ENCODE measurements at regions not wholly inside any gene's neighbourhood (a gene's known extent, or its start where the extent isn't known, plus 50 kb on each side); places are given as distances from the start of the nearest gene placed in this dataset.

GRCh38 chr10:4215485-4215884 is 430.5 kb upstream of the KLF6 start:
- Mint-ChIP-seq H3K9me3 (no peaks in the 10 kb centered on the region), H3K4me3 (no peak overlapping the region), H3K27ac (no peak overlapping the region), H3K36me3 (ENCODE audit: low read depth) (no peaks in the 10 kb centered on the region), H3K27me3 (ENCODE audit: low read depth) (peaks cover 30% of the 10 kb centered on the region), H3K4me1 (ENCODE audit: low read depth) (no peaks in the 10 kb centered on the region)
- DNase-seq (ENCODE audit: low spot score), result no peak

GRCh38 chr10:4214908-4215307 is 429.9 kb upstream of the KLF6 start:
- Mint-ChIP-seq H3K4me1 (ENCODE audit: low read depth) (no peaks in the 10 kb centered on the region), H3K27ac (no peak overlapping the region), H3K9me3 (no peaks in the 10 kb centered on the region), H3K36me3 (ENCODE audit: low read depth) (no peaks in the 10 kb centered on the region), H3K4me3 (no peak overlapping the region), H3K27me3 (ENCODE audit: low read depth) (peaks cover 34% of the 10 kb centered on the region)
- no peak for DNase-seq (ENCODE audit: low spot score)

- Mint-ChIP-seq H3K36me3 (ENCODE audit: low read depth) (no peaks in the 10 kb centered on the region), H3K27ac (no peak overlapping the region), H3K27me3 (ENCODE audit: low read depth) (peaks cover 33% of the 10 kb centered on the region), H3K4me1 (ENCODE audit: low read depth) (no peaks in the 10 kb centered on the region), H3K4me3 (no peak overlapping the region), H3K9me3 (no peaks in the 10 kb centered on the region)
- DNase-seq (ENCODE audit: low spot score), result no peak
Measured at GRCh38 chr10:4213441-4213840, 428.4 kb upstream of the KLF6 start.

GRCh38 chr10:4212111-4212630 is 427.2 kb upstream of the KLF6 start:
- Mint-ChIP-seq H3K36me3 (ENCODE audit: low read depth) (no peaks in the 10 kb centered on the region), H3K27ac (no peak overlapping the region), H3K4me1 (ENCODE audit: low read depth) (no peaks in the 10 kb centered on the region), H3K27me3 (ENCODE audit: low read depth) (peaks cover 35% of the 10 kb centered on the region), H3K4me3 (no peak overlapping the region), H3K9me3 (no peaks in the 10 kb centered on the region)
- DNase-seq (ENCODE audit: low spot score), result no peak

GRCh38 chr10:4208499-4208898 is 423.5 kb upstream of the KLF6 start:
- H3K27me3 Mint-ChIP-seq (ENCODE audit: low read depth), result peaks cover 27% of the 10 kb centered on the region
- H3K36me3 Mint-ChIP-seq (ENCODE audit: low read depth), result no peaks in the 10 kb centered on the region
- H3K27ac Mint-ChIP-seq, result no peak overlapping the region
- no peak overlapping the region for H3K4me3 Mint-ChIP-seq
- DNase-seq (ENCODE audit: low spot score), result no peak
- H3K9me3 Mint-ChIP-seq, result no peaks in the 10 kb centered on the region
- no peaks in the 10 kb centered on the region for H3K4me1 Mint-ChIP-seq (ENCODE audit: low read depth)

GRCh38 chr10:4205113-4205512 is 420.1 kb upstream of the KLF6 start:
- Mint-ChIP-seq H3K36me3 (ENCODE audit: low read depth) (no peaks in the 10 kb centered on the region), H3K27ac (no peak overlapping the region), H3K9me3 (no peaks in the 10 kb centered on the region), H3K27me3 (ENCODE audit: low read depth) (peaks cover 24% of the 10 kb centered on the region), H3K4me3 (no peak overlapping the region), H3K4me1 (ENCODE audit: low read depth) (no peaks in the 10 kb centered on the region)
- DNase-seq (ENCODE audit: low spot score), result no peak

GRCh38 chr10:4202938-4203337 is 417.9 kb upstream of the KLF6 start:
- Mint-ChIP-seq H3K27ac (no peak overlapping the region), H3K4me1 (ENCODE audit: low read depth) (no peaks in the 10 kb centered on the region), H3K27me3 (ENCODE audit: low read depth) (peaks cover 15% of the 10 kb centered on the region), H3K4me3 (no peak overlapping the region), H3K36me3 (ENCODE audit: low read depth) (no peaks in the 10 kb centered on the region), H3K9me3 (no peaks in the 10 kb centered on the region)
- no peak for DNase-seq (ENCODE audit: low spot score)

GRCh38 chr10:4201866-4202825 is 417.1 kb upstream of the KLF6 start:
- Mint-ChIP-seq H3K27me3 (ENCODE audit: low read depth) (peaks cover 19% of the 10 kb centered on the region), H3K4me3 (no peak overlapping the region), H3K9me3 (no peaks in the 10 kb centered on the region), H3K27ac (no peak overlapping the region), H3K4me1 (ENCODE audit: low read depth) (no peaks in the 10 kb centered on the region), H3K36me3 (ENCODE audit: low read depth) (no peaks in the 10 kb centered on the region)
- DNase-seq (ENCODE audit: low spot score), result no peak

GRCh38 chr10:4199196-4199595 is 414.2 kb upstream of the KLF6 start:
- DNase-seq (ENCODE audit: low spot score), result no peak
- no peaks in the 10 kb centered on the region for H3K9me3 Mint-ChIP-seq
- H3K27me3 Mint-ChIP-seq (ENCODE audit: low read depth), result peaks cover 15% of the 10 kb centered on the region
- no peak overlapping the region for H3K4me3 Mint-ChIP-seq
- H3K4me1 Mint-ChIP-seq (ENCODE audit: low read depth), result no peaks in the 10 kb centered on the region
- H3K36me3 Mint-ChIP-seq (ENCODE audit: low read depth), result no peaks in the 10 kb centered on the region
- H3K27ac Mint-ChIP-seq, result no peak overlapping the region

- no peaks in the 10 kb centered on the region for H3K9me3 Mint-ChIP-seq
- peaks cover 15% of the 10 kb centered on the region for H3K27me3 Mint-ChIP-seq (ENCODE audit: low read depth)
- H3K4me3 Mint-ChIP-seq, result no peak overlapping the region
- DNase-seq (ENCODE audit: low spot score), result no peak
- H3K27ac Mint-ChIP-seq, result no peak overlapping the region
- no peaks in the 10 kb centered on the region for H3K36me3 Mint-ChIP-seq (ENCODE audit: low read depth)
- no peaks in the 10 kb centered on the region for H3K4me1 Mint-ChIP-seq (ENCODE audit: low read depth)
Measured at GRCh38 chr10:4198216-4198615, 413.2 kb upstream of the KLF6 start.

GRCh38 chr10:4197676-4198075 is 412.7 kb upstream of the KLF6 start:
- no peaks in the 10 kb centered on the region for H3K9me3 Mint-ChIP-seq
- no peaks in the 10 kb centered on the region for H3K4me1 Mint-ChIP-seq (ENCODE audit: low read depth)

GRCh38 chr10:4196771-4197390 is 411.9 kb upstream of the KLF6 start:
- no peak overlapping the region for H3K4me3 Mint-ChIP-seq
- H3K36me3 Mint-ChIP-seq (ENCODE audit: low read depth), result no peaks in the 10 kb centered on the region
- no peaks in the 10 kb centered on the region for H3K4me1 Mint-ChIP-seq (ENCODE audit: low read depth)
- peaks cover 15% of the 10 kb centered on the region for H3K27me3 Mint-ChIP-seq (ENCODE audit: low read depth)
- DNase-seq (ENCODE audit: low spot score), result no peak
- no peaks in the 10 kb centered on the region for H3K9me3 Mint-ChIP-seq
- H3K27ac Mint-ChIP-seq, result no peak overlapping the region

More at GRCh38 chr10:4197676-4198075, 412.7 kb upstream of the KLF6 start:
- Mint-ChIP-seq H3K27me3 (ENCODE audit: low read depth) (peaks cover 15% of the 10 kb centered on the region), H3K36me3 (ENCODE audit: low read depth) (no peaks in the 10 kb centered on the region), H3K4me3 (no peak overlapping the region), H3K27ac (no peak overlapping the region)
- no peak for DNase-seq (ENCODE audit: low spot score)

GRCh38 chr10:4196183-4196582 is 411.2 kb upstream of the KLF6 start:
- DNase-seq (ENCODE audit: low spot score), result no peak
- H3K4me1 Mint-ChIP-seq (ENCODE audit: low read depth), result no peaks in the 10 kb centered on the region
- H3K9me3 Mint-ChIP-seq, result no peaks in the 10 kb centered on the region
- H3K36me3 Mint-ChIP-seq (ENCODE audit: low read depth), result no peaks in the 10 kb centered on the region
- peaks cover 15% of the 10 kb centered on the region for H3K27me3 Mint-ChIP-seq (ENCODE audit: low read depth)
- no peak overlapping the region for H3K27ac Mint-ChIP-seq
- H3K4me3 Mint-ChIP-seq, result no peak overlapping the region

GRCh38 chr10:4195213-4195612 is 410.2 kb upstream of the KLF6 start:
- H3K27me3 Mint-ChIP-seq (ENCODE audit: low read depth), result peaks cover 15% of the 10 kb centered on the region
- H3K4me1 Mint-ChIP-seq (ENCODE audit: low read depth), result no peaks in the 10 kb centered on the region
- H3K9me3 Mint-ChIP-seq, result no peaks in the 10 kb centered on the region
- H3K36me3 Mint-ChIP-seq (ENCODE audit: low read depth), result no peaks in the 10 kb centered on the region
- no peak for DNase-seq (ENCODE audit: low spot score)
- H3K4me3 Mint-ChIP-seq, result no peak overlapping the region
- no peak overlapping the region for H3K27ac Mint-ChIP-seq
